Activated T-helper 1 cell treated with anti-CD3 and anti-CD28 coated beads, Interleukin-12 subunit alpha, Interleukin-12 subunit beta, Interleukin-2, Interleukin-4 antibody, amounts not matched to agents 30 ng/mL and 10 ng/mL and 1 ng/mL, durations not matched to agents 14 hours and 24 hours and 36 hours (primary cell): ENCODE measurements at regions not wholly inside any gene's neighbourhood (a gene's known extent, or its start where the extent isn't known, plus 50 kb on each side); places are given as distances from the start of the nearest gene placed in this dataset.

Experiments
- DNase-seq: peaks from one replicate; pipeline ENCODE4 v3.0.0; 2021; ENCODE audit warnings: low spot score
- H3K27ac Mint-ChIP-seq: one replicate; pipeline ENCODE4 v1.8.0; 2021; ENCODE audit warnings: mild to moderate bottlenecking, mixed read lengths
- H3K27me3 Mint-ChIP-seq: one replicate; pipeline ENCODE4 v1.8.0; 2022; ENCODE audit warnings: mild to moderate bottlenecking, moderate library complexity, mixed read lengths; ENCODE audit not compliant: insufficient read depth
- H3K36me3 Mint-ChIP-seq: one replicate; pipeline ENCODE4 v1.8.0; 2021; ENCODE audit warnings: low read depth, mixed read lengths
- H3K4me1 Mint-ChIP-seq: one replicate; pipeline ENCODE4 v1.8.0; 2021; ENCODE audit warnings: low read depth, mixed read lengths
- H3K4me3 Mint-ChIP-seq: one replicate; pipeline ENCODE4 v1.8.0; 2021; ENCODE audit warnings: mild to moderate bottlenecking, moderate library complexity, mixed read lengths
- H3K9me3 Mint-ChIP-seq: one replicate; pipeline ENCODE4 v1.8.0; 2021; ENCODE audit warnings: mixed read lengths
- intact Hi-C: fragments of 100-400 bp; cut with micrococcal nuclease; formaldehyde crosslinking; loops from one replicate; pipeline ENCODE4 v1.15.1; 2024

DNA sequence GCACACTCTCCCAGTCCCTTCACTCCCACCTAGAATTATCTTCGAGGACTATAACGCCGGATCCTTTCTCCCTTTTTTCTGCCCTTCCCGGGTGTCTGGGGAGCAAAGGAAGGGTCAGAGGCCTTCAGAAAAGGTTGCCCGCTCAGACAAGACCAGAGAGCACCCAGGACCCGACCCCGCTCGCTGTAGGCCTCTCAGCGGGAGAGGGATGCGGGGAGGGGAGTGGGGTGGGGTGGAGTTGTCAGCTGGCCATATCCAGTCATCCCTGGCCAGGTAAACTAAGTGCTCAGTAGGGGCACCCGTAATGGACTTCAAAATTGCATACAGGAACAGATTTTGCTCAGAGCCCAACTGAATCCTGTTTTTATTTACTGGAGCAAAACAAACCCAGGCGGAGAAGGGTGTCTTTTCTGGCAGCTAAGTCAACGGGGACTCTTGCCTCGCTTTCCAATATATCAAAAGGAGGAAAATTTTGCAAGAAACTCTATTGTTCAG, 65.0 kb downstream of the NOL4 start:
- Mint-ChIP-seq H3K27me3 (peaks cover 10% of the 10 kb centered on the region), H3K36me3 (no peaks in the 10 kb centered on the region), H3K9me3 (no peaks in the 10 kb centered on the region), H3K27ac (no peak overlapping the region), H3K4me3 (no peak overlapping the region), H3K4me1 (no peaks in the 10 kb centered on the region)
- intact Hi-C loops, result no loop called here
- no peak for DNase-seq

DNA sequence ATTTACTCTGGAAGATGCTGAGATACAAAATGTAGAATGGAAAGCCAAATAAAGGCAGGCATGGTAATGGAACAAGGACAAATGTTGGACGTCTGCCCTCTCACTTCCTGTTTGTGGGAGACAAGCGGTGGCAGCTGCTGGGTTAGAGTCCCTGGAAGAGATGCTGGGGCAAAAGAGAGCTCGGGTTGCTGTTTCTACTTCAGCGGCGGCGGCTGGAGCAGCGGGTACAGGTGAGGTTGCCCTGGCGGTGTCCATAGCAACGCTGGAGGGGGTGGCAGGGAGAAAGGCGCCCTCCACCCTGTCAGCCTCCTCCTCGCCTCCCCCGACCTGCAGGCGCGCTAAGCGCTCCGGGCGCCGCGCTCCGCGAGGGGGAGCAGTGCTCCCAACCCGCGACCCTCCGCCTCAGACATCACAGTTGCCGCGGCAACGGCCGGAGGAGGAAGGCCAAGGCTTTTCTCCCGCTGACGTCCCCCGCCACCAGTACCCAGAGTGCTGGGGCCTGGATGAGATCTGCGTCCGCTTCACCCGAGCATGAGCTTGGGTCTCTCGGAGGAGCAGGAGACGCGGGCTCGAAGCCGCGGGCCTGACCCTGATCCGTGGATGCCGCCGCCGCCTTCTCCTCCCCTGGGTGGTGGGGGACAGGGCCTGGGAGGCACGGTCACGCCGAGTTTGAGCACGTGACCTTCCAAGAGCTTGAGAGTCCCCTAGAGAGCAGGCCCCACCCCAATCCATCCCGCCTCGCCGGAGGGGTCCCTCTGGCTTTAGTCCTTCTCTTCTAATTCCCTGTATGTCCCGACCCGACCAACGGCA, 65.6 kb downstream of the NOL4 start:
- intact Hi-C loops, result no loop called here
- Mint-ChIP-seq H3K36me3 (no peaks in the 10 kb centered on the region), H3K27me3 (peaks cover 10% of the 10 kb centered on the region), H3K4me1 (no peaks in the 10 kb centered on the region), H3K9me3 (no peaks in the 10 kb centered on the region), H3K27ac (no peak overlapping the region), H3K4me3 (no peak overlapping the region)
- no peak for DNase-seq

DNA sequence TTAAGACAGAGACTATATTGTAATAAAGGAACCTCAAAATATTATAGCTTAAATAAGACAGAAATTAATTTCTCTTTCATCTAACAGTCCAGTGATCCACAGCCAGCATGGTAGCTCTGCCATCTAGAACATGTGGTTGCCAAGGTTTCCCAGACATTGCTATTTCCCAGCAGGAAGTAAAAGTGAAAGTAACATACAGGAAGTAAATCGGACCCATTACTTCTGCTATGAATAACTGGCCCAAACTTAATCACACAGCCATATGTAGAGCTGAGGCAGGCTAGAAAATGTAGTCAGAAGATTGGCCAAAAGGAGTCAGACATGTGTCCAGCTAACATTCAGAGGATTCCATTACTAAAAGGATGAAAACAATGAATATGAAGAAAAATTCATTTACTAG, 71.0 kb downstream of the NOL4 start:
- intact Hi-C loops, result no loop called here
- DNase-seq, result no peak
- H3K27me3 Mint-ChIP-seq, result peaks cover 6% of the 10 kb centered on the region
- no peak overlapping the region for H3K27ac Mint-ChIP-seq
- no peak overlapping the region for H3K4me3 Mint-ChIP-seq
- peaks cover 4% of the 10 kb centered on the region for H3K4me1 Mint-ChIP-seq
- H3K36me3 Mint-ChIP-seq, result no peaks in the 10 kb centered on the region
- no peaks in the 10 kb centered on the region for H3K9me3 Mint-ChIP-seq

DNA sequence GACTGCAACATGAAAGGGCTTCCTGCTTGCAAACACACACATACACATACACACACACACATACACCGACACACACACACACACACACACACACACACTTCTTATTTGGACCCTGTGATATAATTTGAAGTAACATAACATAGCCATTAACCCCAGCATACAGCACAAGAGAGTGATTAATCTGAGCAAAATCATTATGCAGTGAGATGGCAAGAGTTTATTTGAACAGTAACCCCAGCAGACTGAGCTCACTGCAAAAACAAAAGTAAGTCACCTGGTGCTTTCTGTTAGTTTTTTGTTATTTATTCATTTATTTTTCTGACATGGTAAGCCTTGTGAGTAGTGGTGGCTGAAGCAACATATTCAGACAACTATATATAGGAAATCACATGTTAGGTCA, 93.7 kb downstream of the NOL4 start:
- H3K27ac Mint-ChIP-seq, result no peak overlapping the region
- no peaks in the 10 kb centered on the region for H3K9me3 Mint-ChIP-seq
- DNase-seq, result no peak
- H3K4me1 Mint-ChIP-seq, result no peaks in the 10 kb centered on the region
- intact Hi-C loops, result no loop called here
- no peak overlapping the region for H3K4me3 Mint-ChIP-seq
- H3K27me3 Mint-ChIP-seq, result no peaks in the 10 kb centered on the region
- no peaks in the 10 kb centered on the region for H3K36me3 Mint-ChIP-seq

DNA sequence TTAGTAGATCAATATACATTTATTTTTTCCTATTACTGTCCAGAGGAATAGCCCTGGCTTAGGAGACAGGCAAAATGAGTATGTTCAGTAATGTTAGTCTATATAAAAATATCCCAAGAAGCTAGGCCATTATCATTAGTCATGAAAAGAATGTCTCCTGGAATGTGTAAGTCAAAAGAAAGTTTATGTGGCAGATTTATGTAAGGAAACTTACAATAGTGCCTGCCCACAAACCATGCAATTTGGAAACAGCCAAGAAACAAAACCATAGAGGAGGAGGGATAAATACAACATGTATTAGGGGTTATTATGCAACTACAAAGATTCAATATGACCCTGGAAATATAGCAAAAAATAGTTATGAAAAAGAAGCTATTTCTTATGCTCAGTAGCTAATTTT, 96.3 kb downstream of the NOL4 start:
- no peak overlapping the region for H3K27ac Mint-ChIP-seq
- intact Hi-C loops, result no loop called here

DNA sequence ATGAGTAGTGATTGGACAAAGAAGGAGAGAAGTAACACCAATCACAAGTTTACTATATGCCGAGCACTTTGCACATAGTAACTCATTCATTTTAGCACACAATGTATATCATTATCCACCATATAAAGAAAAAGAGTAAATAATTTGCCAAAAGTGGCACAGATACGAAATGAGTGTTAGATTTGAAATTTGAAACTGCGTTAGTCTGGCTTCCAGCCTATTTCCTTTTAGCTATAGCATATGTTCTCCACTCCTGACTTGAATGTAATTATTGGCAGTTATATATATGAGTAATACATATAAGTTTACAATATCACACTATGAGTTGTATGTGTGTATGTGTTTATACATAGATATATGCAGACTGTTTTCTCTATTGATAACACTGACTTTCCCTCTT, 98.6 kb downstream of the NOL4 start:
- no peak overlapping the region for H3K27ac Mint-ChIP-seq
- H3K36me3 Mint-ChIP-seq, result no peaks in the 10 kb centered on the region
- no peak for DNase-seq
- intact Hi-C loops, result no loop called here
- H3K4me3 Mint-ChIP-seq, result no peak overlapping the region
- H3K9me3 Mint-ChIP-seq, result no peaks in the 10 kb centered on the region
- H3K4me1 Mint-ChIP-seq, result no peaks in the 10 kb centered on the region
- H3K27me3 Mint-ChIP-seq, result no peaks in the 10 kb centered on the region

More for the DNA sequence above, 96.3 kb downstream of the NOL4 start:
- H3K4me3 Mint-ChIP-seq, result no peak overlapping the region
- DNase-seq, result no peak
- no peaks in the 10 kb centered on the region for H3K9me3 Mint-ChIP-seq
- H3K27me3 Mint-ChIP-seq, result no peaks in the 10 kb centered on the region
- H3K36me3 Mint-ChIP-seq, result no peaks in the 10 kb centered on the region
- no peaks in the 10 kb centered on the region for H3K4me1 Mint-ChIP-seq

DNA sequence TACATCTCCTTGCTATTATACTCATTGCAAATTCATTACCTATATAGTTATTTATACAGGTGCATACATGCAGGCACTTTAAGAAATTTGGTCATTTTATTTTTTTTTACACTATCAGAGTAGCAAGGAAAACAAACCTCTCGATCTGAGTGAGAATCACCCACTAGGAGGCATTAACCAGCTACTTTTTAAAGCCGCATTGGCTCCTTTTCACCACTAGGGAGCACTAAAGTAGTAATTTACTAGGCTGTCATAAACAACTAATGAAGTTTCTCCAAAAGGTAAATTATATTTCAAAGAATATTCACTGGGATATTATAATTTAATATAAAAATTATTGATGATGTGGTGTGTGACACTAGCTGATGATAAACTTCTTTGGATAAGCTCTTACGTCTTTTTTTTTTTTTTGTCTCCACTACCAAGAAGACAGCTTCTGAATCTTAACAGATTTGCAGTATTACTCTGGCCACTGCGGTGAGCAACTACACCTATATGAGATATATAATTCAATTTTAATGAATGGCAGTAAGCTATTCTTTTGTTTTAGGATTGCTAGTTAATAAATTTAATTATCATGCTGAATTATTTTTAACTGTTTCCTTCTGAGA, 101.9 kb downstream of the NOL4 start:
- H3K36me3 Mint-ChIP-seq, result no peaks in the 10 kb centered on the region
- no peak overlapping the region for H3K27ac Mint-ChIP-seq
- no peaks in the 10 kb centered on the region for H3K4me1 Mint-ChIP-seq
- DNase-seq, result no peak
- intact Hi-C loops, result loop anchor here (1.0 to 5.0 kb wide), 2 partner anchors 199 to 665 kb away; no protein-coding TSS in a partner anchor
- H3K9me3 Mint-ChIP-seq, result no peaks in the 10 kb centered on the region
- H3K27me3 Mint-ChIP-seq, result no peaks in the 10 kb centered on the region
- no peak overlapping the region for H3K4me3 Mint-ChIP-seq

DNA sequence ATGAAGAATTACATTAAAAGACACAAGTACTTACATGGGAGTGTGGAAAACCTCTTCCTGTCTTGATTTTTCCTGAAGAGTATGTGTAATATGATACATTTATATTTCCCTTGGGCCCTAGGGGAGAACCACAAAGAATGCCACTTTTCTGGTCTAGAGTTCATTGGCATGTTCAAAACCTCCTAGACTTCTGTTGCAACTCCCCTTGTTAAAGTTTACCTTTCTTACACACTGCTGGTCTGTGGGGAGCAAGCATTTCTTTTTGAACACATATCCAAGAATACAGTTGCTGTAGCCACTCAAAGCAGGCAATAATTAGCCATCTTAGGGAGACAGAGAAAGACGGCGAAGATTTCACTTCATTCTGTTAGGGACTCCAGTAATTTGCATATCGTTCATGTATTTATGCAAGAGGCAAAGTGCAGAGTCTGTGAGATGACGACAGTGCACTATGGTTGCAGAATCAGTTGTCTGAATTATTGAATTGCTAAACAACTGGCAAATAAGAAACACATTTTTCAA, 103.5 kb downstream of the NOL4 start:
- no peak overlapping the region for H3K4me3 Mint-ChIP-seq
- no peaks in the 10 kb centered on the region for H3K9me3 Mint-ChIP-seq
- DNase-seq, result no peak
- H3K27me3 Mint-ChIP-seq, result no peaks in the 10 kb centered on the region
- H3K36me3 Mint-ChIP-seq, result no peaks in the 10 kb centered on the region
- no peak overlapping the region for H3K27ac Mint-ChIP-seq
- intact Hi-C loops, result loop anchor here (5.0 kb wide), 1 partner anchor 201 kb away; no protein-coding TSS in a partner anchor
- H3K4me1 Mint-ChIP-seq, result no peaks in the 10 kb centered on the region

DNA sequence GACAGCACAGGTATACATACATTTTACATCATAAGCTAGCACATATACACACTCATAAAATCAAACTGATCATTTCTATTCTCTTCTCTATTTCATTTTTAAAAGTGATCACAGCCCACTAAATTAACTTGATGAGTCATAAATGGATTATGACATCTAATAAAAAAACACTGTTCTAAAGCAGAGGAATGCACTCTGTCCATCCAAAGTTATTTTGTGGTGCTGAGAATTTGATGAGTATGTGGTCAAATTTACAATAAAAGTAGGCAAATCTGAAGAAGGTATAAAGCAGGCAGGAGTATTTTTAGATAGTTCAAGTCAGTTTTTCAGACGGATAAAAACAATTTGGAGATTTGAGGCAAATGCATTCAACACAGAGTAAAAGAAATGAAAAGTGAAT, 104.4 kb downstream of the NOL4 start:
- H3K4me3 Mint-ChIP-seq, result no peak overlapping the region
- DNase-seq, result no peak
- intact Hi-C loops, result loop anchor here (5.0 kb wide), 1 partner anchor 202 kb away; no protein-coding TSS in a partner anchor
- no peak overlapping the region for H3K27ac Mint-ChIP-seq
- H3K27me3 Mint-ChIP-seq, result no peaks in the 10 kb centered on the region
- no peaks in the 10 kb centered on the region for H3K36me3 Mint-ChIP-seq
- no peaks in the 10 kb centered on the region for H3K4me1 Mint-ChIP-seq
- no peaks in the 10 kb centered on the region for H3K9me3 Mint-ChIP-seq

DNA sequence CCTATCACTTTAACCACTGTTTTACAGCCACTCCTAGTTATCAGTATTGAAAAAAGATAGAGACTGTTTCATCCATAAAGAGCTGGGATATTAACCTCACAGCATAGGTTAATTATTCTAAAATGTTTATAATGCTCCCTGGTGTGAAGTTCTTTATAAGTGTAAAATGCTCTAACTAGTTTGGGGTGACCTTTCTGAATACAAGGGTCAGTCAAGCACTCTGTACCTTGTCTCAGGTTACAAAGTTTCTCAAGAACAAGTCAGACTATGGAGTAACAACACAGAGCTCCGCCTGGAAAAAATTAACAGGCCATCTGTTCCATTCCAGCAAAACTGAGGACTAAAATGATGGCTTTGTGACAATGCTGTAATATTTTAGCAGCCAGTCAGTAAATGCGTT, 107.4 kb downstream of the NOL4 start:
- DNase-seq, result no peak
- Mint-ChIP-seq H3K36me3 (no peaks in the 10 kb centered on the region), H3K9me3 (no peaks in the 10 kb centered on the region), H3K27me3 (no peaks in the 10 kb centered on the region), H3K4me3 (no peak overlapping the region), H3K27ac (no peak overlapping the region), H3K4me1 (no peaks in the 10 kb centered on the region)
- intact Hi-C loops, result no loop called here

DNA sequence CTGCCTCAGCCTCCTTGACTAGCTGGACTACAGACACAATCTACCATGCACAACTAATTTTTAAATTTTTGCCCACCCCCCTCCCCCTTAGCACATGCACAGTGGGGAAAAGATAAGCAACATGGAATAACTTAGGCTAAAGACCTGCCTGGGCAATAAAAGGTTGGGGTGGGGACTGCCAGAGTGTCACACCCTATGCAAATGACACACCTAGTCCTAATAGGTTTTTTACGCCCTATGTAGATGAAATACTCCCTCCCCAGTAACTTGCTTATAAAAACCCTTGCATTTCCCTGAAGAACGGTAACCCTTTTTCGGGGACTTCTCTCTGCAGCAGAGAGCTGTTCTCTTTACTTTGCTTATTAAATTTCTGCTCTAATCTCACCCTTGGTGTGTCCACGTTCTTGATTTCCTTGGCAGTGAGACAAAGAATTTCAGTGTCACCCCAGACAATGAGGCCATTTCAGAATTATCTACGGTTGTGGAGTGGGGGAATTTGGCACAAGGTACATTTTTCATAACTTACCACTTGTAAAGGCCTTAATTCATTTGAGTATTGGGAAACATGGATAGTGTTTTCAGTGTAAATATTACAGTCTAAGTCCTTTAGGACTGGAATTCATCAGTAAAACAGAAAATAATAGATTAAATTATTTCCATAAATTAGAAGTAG, 109.2 kb downstream of the NOL4 start:
- Mint-ChIP-seq H3K4me1 (no peaks in the 10 kb centered on the region), H3K27me3 (no peaks in the 10 kb centered on the region), H3K27ac (no peak overlapping the region), H3K9me3 (no peaks in the 10 kb centered on the region), H3K4me3 (no peak overlapping the region), H3K36me3 (no peaks in the 10 kb centered on the region)
- intact Hi-C loops, result no loop called here
- DNase-seq, result no peak

DNA sequence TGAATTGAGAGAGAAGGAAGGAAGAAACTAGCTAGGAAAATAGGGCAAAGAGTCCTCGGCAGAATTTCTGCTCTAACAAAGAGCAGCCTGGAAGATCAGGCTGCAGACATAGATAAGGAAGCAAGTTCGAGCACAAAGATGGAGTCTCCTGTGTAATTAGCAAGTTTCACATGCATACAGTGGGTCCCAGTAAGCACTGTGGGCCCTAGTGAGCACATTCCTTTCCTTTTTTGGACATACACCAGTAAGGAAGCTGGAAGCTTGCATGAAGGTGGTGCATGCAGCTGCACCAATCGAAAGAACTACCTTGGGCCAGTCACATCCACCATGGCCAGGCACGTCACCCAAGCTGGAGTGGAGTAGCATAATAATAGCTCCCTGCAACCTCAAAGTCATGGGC, 109.7 kb downstream of the NOL4 start:
- Mint-ChIP-seq H3K36me3 (no peaks in the 10 kb centered on the region), H3K27me3 (no peaks in the 10 kb centered on the region), H3K4me1 (no peaks in the 10 kb centered on the region), H3K9me3 (no peaks in the 10 kb centered on the region), H3K27ac (no peak overlapping the region), H3K4me3 (no peak overlapping the region)
- no peak for DNase-seq
- intact Hi-C loops, result no loop called here

DNA sequence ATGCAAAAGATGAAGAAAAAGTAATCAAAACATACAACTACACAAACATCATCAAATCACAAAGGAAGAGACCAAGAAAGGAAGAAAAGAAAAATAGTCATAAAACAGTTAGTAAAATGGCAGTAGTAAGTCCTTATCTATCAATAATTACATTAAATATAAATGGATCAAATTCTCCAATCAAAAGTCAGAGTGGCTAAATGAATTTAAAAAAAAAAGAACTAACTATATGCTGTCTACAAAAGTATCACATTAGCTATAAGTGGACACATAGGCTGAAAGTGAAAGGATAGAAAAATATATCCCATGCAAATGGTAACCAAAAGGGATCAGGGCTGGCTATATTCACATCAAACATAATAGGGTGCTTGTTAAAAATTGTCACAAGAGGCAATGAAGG, 116.5 kb downstream of the NOL4 start:
- Mint-ChIP-seq H3K4me1 (no peaks in the 10 kb centered on the region), H3K27ac (no peak overlapping the region), H3K36me3 (no peaks in the 10 kb centered on the region), H3K27me3 (no peaks in the 10 kb centered on the region), H3K9me3 (peaks cover 16% of the 10 kb centered on the region), H3K4me3 (no peak overlapping the region)
- intact Hi-C loops, result no loop called here
- DNase-seq, result no peak
